Caco-2 (cell line): ENCODE measurements at regions not wholly inside any gene's neighbourhood (a gene's known extent, or its start where the extent isn't known, plus 50 kb on each side); places are given as distances from the start of the nearest gene placed in this dataset.

Source experiments
- BruUV-seq: library from RNA; stranded (reverse); fragments of 400-500 nt; replicated peaks from 2 replicates; lab custom pipeline; 2021; lab: Mats Ljungman, UMichigan
- CTCF ChIA-PET: fragments of 300-600 bp; sonication (Branson Sonifier 250); formaldehyde crosslinking; loops from one replicate; lab custom pipeline; 2022; ENCODE audit warnings: antibody characterized with exemption; lab: Charles Lee
- POLR2A ChIA-PET: fragments of 300-600 bp; sonication (Branson Sonifier 250); formaldehyde crosslinking; loops from one replicate; lab custom pipeline; 2022; ENCODE audit warnings: antibody characterized with exemption; lab: Charles Lee
- DNase-seq, 2 experiments: peaks; one replicate each; pipeline versions ENCODE4 v3.0.0 to v3.0.0-alpha.2; 2020 to 2022
- H3K27me3 ChIP-seq: replicated peaks from 2 replicates; pipeline ENCODE4 v1.6.0; 2011; ENCODE audit warnings: low read length; ENCODE audit not compliant: control insufficient read depth, insufficient read depth
- H3K36me3 ChIP-seq: 2 replicates; pipeline ENCODE4 v1.5.1; 2011; ENCODE audit warnings: low read length; ENCODE audit not compliant: control insufficient read depth, insufficient read depth
- H3K4me1 ChIP-seq: fragments of 250-450 bp; sonication (Bioruptor Pico); 2 replicates; pipeline ENCODE4 v1.5.1; 2020; ENCODE audit warnings: mild to moderate bottlenecking
- H3K4me3 ChIP-seq: 2 replicates; pipeline ENCODE4 v1.5.1; 2011; ENCODE audit warnings: low read depth, mild to moderate bottlenecking, control low read depth, low read length
- H3K9me3 ChIP-seq: fragments of 250-450 bp; sonication (Bioruptor Pico); 2 replicates; pipeline ENCODE4 v1.5.1; 2020; ENCODE audit warnings: mild to moderate bottlenecking, moderate library complexity
- H3K27ac Mint-ChIP-seq: one replicate; pipeline ENCODE4 v1.8.0; 2022; ENCODE audit warnings: mixed read lengths; ENCODE audit not compliant: unreplicated experiment
- H3K27me3 Mint-ChIP-seq: one replicate; pipeline ENCODE4 v1.8.0; 2022; ENCODE audit warnings: mixed read lengths; ENCODE audit not compliant: insufficient read depth, unreplicated experiment
- H3K36me3 Mint-ChIP-seq: one replicate; pipeline ENCODE4 v1.8.0; 2022; ENCODE audit warnings: mild to moderate bottlenecking, mixed read lengths; ENCODE audit not compliant: insufficient read depth, unreplicated experiment
- H3K4me1 Mint-ChIP-seq: one replicate; pipeline ENCODE4 v1.8.0; 2022; ENCODE audit warnings: low read depth, mixed read lengths; ENCODE audit not compliant: unreplicated experiment
- H3K4me3 Mint-ChIP-seq: one replicate; pipeline ENCODE4 v1.8.0; 2022; ENCODE audit warnings: mild to moderate bottlenecking, moderate library complexity, mixed read lengths; ENCODE audit not compliant: unreplicated experiment
- H3K9me3 Mint-ChIP-seq: one replicate; pipeline ENCODE4 v1.8.0; 2022; ENCODE audit warnings: mixed read lengths; ENCODE audit not compliant: unreplicated experiment
- intact Hi-C: fragments of 100-400 bp; cut with micrococcal nuclease; formaldehyde crosslinking; loops from one replicate; pipeline ENCODE4 v1.10.0; 2022; ENCODE audit not compliant: unreplicated experiment
- TF ChIP-seq, protein P1 (sequence below), 2 experiments: fragments of 200-600 bp in 1 of 2; IDR thresholded peaks; 1 replicate in 1 of 2; 2 replicates in 1 of 2; pipeline versions ENCODE4 v1.5.1 to v1.8.0; 2011 to 2022; ENCODE audit warnings: antibody characterized with exemption in 1 of 2, control low read depth in 1 of 2, inconsistent platforms in 1 of 2, low read depth in 1 of 2, low read length in 1 of 2, mild to moderate bottlenecking in 1 of 2, moderate library complexity in 1 of 2; ENCODE audit not compliant: insufficient read depth in 1 of 2, severe bottlenecking in 1 of 2, unreplicated experiment in 1 of 2

DNA sequence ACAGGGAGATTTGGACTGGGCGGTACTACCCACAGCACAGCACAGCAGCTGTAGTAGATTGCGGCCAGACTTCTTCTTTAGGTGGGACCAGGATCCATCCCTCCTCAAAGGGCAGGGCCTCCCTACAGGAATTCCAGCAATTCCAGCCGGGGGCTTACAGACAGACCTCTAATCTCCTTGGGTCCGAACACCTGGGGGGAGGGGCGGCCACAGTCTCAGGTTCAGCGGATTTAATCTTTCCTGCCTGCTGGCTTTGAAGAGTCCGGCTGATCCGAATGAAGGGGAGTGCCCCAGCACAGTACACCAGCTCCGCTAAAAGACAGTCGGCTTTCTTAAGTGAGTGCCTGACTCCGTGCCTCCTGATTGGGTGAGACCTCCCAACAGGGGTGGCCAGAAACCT is 1708.5 kb downstream of the BRINP3 start:
- no peaks in the 10 kb centered on the region for H3K27me3 ChIP-seq
- TF ChIP-seq, protein P1, sequence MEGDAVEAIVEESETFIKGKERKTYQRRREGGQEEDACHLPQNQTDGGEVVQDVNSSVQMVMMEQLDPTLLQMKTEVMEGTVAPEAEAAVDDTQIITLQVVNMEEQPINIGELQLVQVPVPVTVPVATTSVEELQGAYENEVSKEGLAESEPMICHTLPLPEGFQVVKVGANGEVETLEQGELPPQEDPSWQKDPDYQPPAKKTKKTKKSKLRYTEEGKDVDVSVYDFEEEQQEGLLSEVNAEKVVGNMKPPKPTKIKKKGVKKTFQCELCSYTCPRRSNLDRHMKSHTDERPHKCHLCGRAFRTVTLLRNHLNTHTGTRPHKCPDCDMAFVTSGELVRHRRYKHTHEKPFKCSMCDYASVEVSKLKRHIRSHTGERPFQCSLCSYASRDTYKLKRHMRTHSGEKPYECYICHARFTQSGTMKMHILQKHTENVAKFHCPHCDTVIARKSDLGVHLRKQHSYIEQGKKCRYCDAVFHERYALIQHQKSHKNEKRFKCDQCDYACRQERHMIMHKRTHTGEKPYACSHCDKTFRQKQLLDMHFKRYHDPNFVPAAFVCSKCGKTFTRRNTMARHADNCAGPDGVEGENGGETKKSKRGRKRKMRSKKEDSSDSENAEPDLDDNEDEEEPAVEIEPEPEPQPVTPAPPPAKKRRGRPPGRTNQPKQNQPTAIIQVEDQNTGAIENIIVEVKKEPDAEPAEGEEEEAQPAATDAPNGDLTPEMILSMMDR (IDR thresholded peaks at IDR 0.05; ENCODE audit: insufficient read depth in 1 of 2, low read depth in 1 of 2, low read length in 1 of 2, severe bottlenecking in 1 of 2, unreplicated experiment in 1 of 2) = no peak
- no peak overlapping the region for H3K4me3 ChIP-seq
- Mint-ChIP-seq H3K27ac (no peak overlapping the region), H3K27me3 (no peaks in the 10 kb centered on the region), H3K9me3 (peaks cover 12% of the 10 kb centered on the region), H3K4me3 (no peak overlapping the region), H3K36me3 (no peaks in the 10 kb centered on the region), H3K4me1 (peaks cover 7% of the 10 kb centered on the region)
- intact Hi-C loops = no loop called here
- no peaks in the 10 kb centered on the region for H3K36me3 ChIP-seq
- ChIA-PET POLR2A (no interaction called here), CTCF (interaction anchor here (1.2 kb wide), 1 partner anchor 13 kb away, joined by 3 read pairs; no protein-coding TSS in a partner anchor)
- BruUV-seq = no TSS peak
- peak; percentile 2 to 36 for DNase-seq
- H3K9me3 ChIP-seq = no peaks in the 10 kb centered on the region
- no peaks in the 10 kb centered on the region for H3K4me1 ChIP-seq

DNA sequence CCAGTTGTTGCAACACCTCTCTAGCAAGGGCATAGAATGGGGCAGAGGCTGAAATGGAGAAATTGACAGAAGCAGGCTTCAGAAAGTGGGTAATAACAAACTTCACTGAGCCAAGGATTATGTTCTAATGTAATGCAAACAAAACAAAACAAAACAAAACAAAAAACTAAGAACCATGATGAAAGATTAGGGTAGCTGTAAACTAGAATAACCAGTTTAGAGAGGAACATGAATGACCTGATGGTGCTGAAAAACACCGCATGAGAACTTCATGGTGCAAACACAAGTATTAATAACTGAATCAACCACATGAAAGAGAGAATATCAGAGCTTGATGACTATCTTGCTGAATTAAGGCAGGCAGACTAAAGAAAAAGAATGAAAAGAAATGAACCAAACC is 1707.7 kb downstream of the BRINP3 start:
- no peak overlapping the region for H3K4me3 Mint-ChIP-seq

DNA sequence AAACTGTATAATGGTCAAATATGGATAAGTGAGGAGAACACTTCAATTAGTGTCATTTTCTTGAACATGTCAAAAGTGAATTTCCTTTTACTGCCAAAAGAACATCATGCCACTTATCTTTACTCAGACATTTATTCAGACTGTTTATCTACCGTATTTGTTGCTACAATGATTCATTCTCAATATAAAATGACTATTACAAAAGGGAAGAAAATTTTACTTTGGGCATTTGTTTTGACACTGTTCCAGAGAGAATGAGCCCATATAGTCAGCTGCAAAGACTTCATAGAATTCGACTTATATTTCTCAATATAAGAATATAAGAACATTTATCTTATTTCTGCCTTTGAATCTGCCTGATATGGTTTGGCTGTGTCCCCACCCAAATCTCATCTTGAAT is 1699.1 kb downstream of the BRINP3 start:
- Histone ChIP-seq H3K9me3 (no peaks in the 10 kb centered on the region), H3K27me3 (no peaks in the 10 kb centered on the region), H3K4me3 (no peak overlapping the region), H3K4me1 (no peaks in the 10 kb centered on the region), H3K36me3 (no peaks in the 10 kb centered on the region)
- Mint-ChIP-seq H3K9me3 (no peaks in the 10 kb centered on the region), H3K4me3 (no peak overlapping the region), H3K4me1 (no peaks in the 10 kb centered on the region), H3K27ac (no peak overlapping the region), H3K36me3 (no peaks in the 10 kb centered on the region), H3K27me3 (no peaks in the 10 kb centered on the region)
- ChIA-PET CTCF (no interaction called here), POLR2A (no interaction called here)
- intact Hi-C loops = no loop called here
- no TSS peak for BruUV-seq
- DNase-seq = no peak
- TF ChIP-seq, protein P1 (IDR thresholded peaks at IDR 0.05; ENCODE audit: insufficient read depth in 1 of 2, low read depth in 1 of 2, low read length in 1 of 2, severe bottlenecking in 1 of 2, unreplicated experiment in 1 of 2) = no peak

More for the DNA sequence above, 1707.7 kb downstream of the BRINP3 start:
- BruUV-seq = no TSS peak
- no peak for DNase-seq
- Histone ChIP-seq H3K4me3 (no peak overlapping the region), H3K9me3 (no peaks in the 10 kb centered on the region), H3K36me3 (no peaks in the 10 kb centered on the region), H3K4me1 (no peaks in the 10 kb centered on the region), H3K27me3 (no peaks in the 10 kb centered on the region)
- Mint-ChIP-seq H3K27ac (no peak overlapping the region), H3K36me3 (no peaks in the 10 kb centered on the region), H3K4me1 (peaks cover 7% of the 10 kb centered on the region), H3K27me3 (no peaks in the 10 kb centered on the region), H3K9me3 (peaks cover 12% of the 10 kb centered on the region)
- TF ChIP-seq, protein P1 (IDR thresholded peaks at IDR 0.05; ENCODE audit: insufficient read depth in 1 of 2, low read depth in 1 of 2, low read length in 1 of 2, severe bottlenecking in 1 of 2, unreplicated experiment in 1 of 2) = no peak
- intact Hi-C loops = no loop called here
- CTCF ChIA-PET = interaction anchor here (1.2 kb wide), 1 partner anchor 12 kb away, joined by 3 read pairs; no protein-coding TSS in a partner anchor
- POLR2A ChIA-PET = no interaction called here
